ENCODE measurements at regions not wholly inside any gene's neighbourhood (a gene's known extent, or its start where the extent isn't known, plus 50 kb on each side); places are given as distances from the start of the nearest gene placed in this dataset.

DNA sequence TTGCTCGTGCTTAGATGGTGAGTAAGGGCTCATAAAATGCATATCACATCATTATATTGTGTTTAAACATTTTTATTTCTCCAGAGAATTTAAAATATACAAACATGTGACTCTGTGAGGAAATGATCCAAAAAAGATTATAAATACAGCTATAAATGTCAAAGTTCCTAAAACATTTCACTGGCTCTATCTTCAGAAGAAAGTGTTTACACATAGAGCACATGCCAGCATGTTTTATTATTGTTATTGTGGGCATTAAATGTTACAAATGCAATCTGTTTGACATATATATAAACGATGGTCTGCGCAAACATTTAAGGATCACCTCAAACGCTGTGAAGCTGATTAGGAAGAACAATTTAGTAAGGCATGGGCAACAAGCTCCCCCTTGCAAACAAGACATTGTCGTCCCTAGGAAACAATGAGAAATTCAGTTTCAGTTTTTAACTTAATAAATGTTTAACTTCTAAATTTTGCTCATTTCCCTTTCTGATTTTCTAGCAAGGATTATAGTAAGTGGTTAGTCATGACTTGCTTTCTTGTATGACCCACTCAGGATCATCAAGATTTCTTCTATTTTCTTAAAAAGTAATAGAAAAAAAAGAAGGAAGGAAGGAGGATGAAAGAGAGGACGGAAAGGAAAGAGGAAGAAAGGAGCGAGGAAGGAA is 207.5 kb downstream of the SATB1 start:
- Histone ChIP-seq H3K27ac (ENCODE audit: control insufficient read depth, insufficient read depth, low read length) (no peak overlapping the region), H2AFZ (ENCODE audit: control insufficient read depth, low read length) (no peak overlapping the region)
- no peak for FAIRE-seq

DNA sequence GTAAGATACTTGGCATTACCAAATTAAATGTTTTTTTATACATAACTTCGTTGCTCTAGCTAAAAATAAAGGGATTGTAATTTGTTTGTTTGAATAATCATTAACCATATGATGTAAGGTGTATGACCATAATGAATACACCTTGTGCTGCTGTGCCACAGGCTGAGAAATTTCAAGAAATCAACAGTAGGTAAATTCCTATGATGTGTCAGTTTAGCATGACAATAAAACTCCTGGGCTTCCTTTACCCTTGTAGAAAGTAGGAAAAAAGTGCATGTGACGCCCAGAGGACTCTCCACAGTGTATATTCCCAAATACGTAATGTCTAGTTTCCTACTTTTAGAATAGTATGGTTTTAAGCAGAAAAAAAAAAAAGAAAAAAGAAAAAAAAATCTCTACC is 208.1 kb downstream of the SATB1 start:
- dilution Hi-C loops (cut with MboI; ENCODE audit: extremely low pct_ligation_motif_present, low sequenced_read_pairs), result no loop called here
- FAIRE-seq (no peak), DNase-seq (ENCODE audit: low read depth, low spot score) (no peak)
- Histone ChIP-seq H3K9me1 (ENCODE audit: control insufficient read depth, extremely low read depth, insufficient read depth, low read length) (no peaks in the 10 kb centered on the region), H3K27ac (ENCODE audit: control insufficient read depth, insufficient read depth, low read length) (no peak overlapping the region), H2AFZ (ENCODE audit: control insufficient read depth, low read length) (no peak overlapping the region), H3K4me1 (ENCODE audit: control insufficient read depth, extremely low read depth, insufficient read depth, low read length) (no peaks in the 10 kb centered on the region), H3K9ac (ENCODE audit: control insufficient read depth, extremely low read depth, insufficient read depth, low read length) (no peak overlapping the region), H3K27me3 (ENCODE audit: control insufficient read depth, extremely low read depth, insufficient read depth, low read length) (no peaks in the 10 kb centered on the region), H4K20me1 (ENCODE audit: control insufficient read depth, extremely low read depth, insufficient read depth, low read length) (no peaks in the 10 kb centered on the region), H3K36me3 (ENCODE audit: control insufficient read depth in 2 of 2, extremely low read depth in 1 of 2, insufficient read depth in 2 of 2, low read length in 2 of 2) (no peaks in the 10 kb centered on the region), H3K9me3 (ENCODE audit: control insufficient read depth, low read depth, low read length) (no peaks in the 10 kb centered on the region), H3K4me2 (ENCODE audit: control insufficient read depth, extremely low read depth, insufficient read depth, low read depth, low read length) (no peak overlapping the region), H3K79me2 (ENCODE audit: control insufficient read depth, insufficient read depth, low read length) (no peaks in the 10 kb centered on the region), H3K4me3 (ENCODE audit: control insufficient read depth in 2 of 3, extremely low read depth in 1 of 3, insufficient read depth in 2 of 3, low read depth in 1 of 3, low read length in 3 of 3) (no peak overlapping the region)
- no peak for TF ChIP-seq EZH2 (IDR thresholded peaks at IDR 0.05; ENCODE audit: low read length)
- TF ChIP-seq, protein P1, sequence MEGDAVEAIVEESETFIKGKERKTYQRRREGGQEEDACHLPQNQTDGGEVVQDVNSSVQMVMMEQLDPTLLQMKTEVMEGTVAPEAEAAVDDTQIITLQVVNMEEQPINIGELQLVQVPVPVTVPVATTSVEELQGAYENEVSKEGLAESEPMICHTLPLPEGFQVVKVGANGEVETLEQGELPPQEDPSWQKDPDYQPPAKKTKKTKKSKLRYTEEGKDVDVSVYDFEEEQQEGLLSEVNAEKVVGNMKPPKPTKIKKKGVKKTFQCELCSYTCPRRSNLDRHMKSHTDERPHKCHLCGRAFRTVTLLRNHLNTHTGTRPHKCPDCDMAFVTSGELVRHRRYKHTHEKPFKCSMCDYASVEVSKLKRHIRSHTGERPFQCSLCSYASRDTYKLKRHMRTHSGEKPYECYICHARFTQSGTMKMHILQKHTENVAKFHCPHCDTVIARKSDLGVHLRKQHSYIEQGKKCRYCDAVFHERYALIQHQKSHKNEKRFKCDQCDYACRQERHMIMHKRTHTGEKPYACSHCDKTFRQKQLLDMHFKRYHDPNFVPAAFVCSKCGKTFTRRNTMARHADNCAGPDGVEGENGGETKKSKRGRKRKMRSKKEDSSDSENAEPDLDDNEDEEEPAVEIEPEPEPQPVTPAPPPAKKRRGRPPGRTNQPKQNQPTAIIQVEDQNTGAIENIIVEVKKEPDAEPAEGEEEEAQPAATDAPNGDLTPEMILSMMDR (optimal IDR thresholded peaks at IDR 0.05 in 1 of 3, IDR thresholded peaks at IDR 0.05 in 1 of 3, conservative IDR thresholded peaks at IDR 0.05 in 1 of 3; ENCODE audit: extremely low read depth in 1 of 3, insufficient read depth in 2 of 3, low read length in 3 of 3), result no peak

More for the DNA sequence above, 207.5 kb downstream of the SATB1 start:
- Histone ChIP-seq H3K9me1 (ENCODE audit: control insufficient read depth, extremely low read depth, insufficient read depth, low read length) (no peaks in the 10 kb centered on the region), H4K20me1 (ENCODE audit: control insufficient read depth, extremely low read depth, insufficient read depth, low read length) (no peaks in the 10 kb centered on the region), H3K4me2 (ENCODE audit: control insufficient read depth, extremely low read depth, insufficient read depth, low read depth, low read length) (no peak overlapping the region), H3K79me2 (ENCODE audit: control insufficient read depth, insufficient read depth, low read length) (no peaks in the 10 kb centered on the region), H3K36me3 (ENCODE audit: control insufficient read depth in 2 of 2, extremely low read depth in 1 of 2, insufficient read depth in 2 of 2, low read length in 2 of 2) (no peaks in the 10 kb centered on the region), H3K4me1 (ENCODE audit: control insufficient read depth, extremely low read depth, insufficient read depth, low read length) (no peaks in the 10 kb centered on the region), H3K4me3 (ENCODE audit: control insufficient read depth in 2 of 3, extremely low read depth in 1 of 3, insufficient read depth in 2 of 3, low read depth in 1 of 3, low read length in 3 of 3) (no peak overlapping the region), H3K9me3 (ENCODE audit: control insufficient read depth, low read depth, low read length) (no peaks in the 10 kb centered on the region), H3K9ac (ENCODE audit: control insufficient read depth, extremely low read depth, insufficient read depth, low read length) (no peak overlapping the region), H3K27me3 (ENCODE audit: control insufficient read depth, extremely low read depth, insufficient read depth, low read length) (no peaks in the 10 kb centered on the region)
- no peak for DNase-seq (ENCODE audit: low read depth, low spot score)
- TF ChIP-seq, protein P1 (optimal IDR thresholded peaks at IDR 0.05 in 1 of 3, IDR thresholded peaks at IDR 0.05 in 1 of 3, conservative IDR thresholded peaks at IDR 0.05 in 1 of 3; ENCODE audit: extremely low read depth in 1 of 3, insufficient read depth in 2 of 3, low read length in 3 of 3), result no peak
- no peak for TF ChIP-seq EZH2 (IDR thresholded peaks at IDR 0.05; ENCODE audit: low read length)
- dilution Hi-C loops (cut with MboI; ENCODE audit: extremely low pct_ligation_motif_present, low sequenced_read_pairs), result no loop called here
